ENCODE measurements at regions not wholly inside any gene's neighbourhood (a gene's known extent, or its start where the extent isn't known, plus 50 kb on each side); places are given as distances from the start of the nearest gene placed in this dataset.

DNA sequence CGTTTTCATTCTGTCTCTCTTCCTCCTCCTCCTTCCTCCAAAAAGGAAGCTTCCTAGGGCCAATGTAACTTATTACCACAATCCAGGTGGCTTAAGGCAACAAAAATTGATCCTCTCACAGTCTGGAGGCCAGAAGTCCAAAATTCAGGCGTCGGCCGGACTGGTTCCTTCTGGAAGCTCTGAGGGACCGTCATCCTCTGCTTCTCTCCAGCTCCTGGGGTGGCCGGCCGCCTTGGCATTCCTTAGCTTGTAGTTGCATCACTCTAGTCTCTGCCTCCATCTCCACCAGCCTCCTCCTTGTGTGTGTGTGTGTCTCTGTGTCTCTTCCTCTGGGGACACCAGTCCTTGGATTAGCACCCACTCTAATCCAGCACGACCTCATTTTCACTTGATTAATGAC lies 89.0 kb upstream of the NPTX2 start:
- no peak for TF ChIP-seq SUZ12 (IDR thresholded peaks at IDR 0.05; ENCODE audit: extremely low read depth, insufficient read depth, insufficient read length)
- no peak for TF ChIP-seq YY1 (IDR thresholded peaks at IDR 0.05; ENCODE audit: insufficient read depth, insufficient read length)
